A673 (cell line): ENCODE measurements at regions not wholly inside any gene's neighbourhood (a gene's known extent, or its start where the extent isn't known, plus 50 kb on each side); places are given as distances from the start of the nearest gene placed in this dataset.
"Not testable (repeated sequence)": the region's sequence is repeated elsewhere in the genome, so short reads cannot be mapped to it uniquely, and the experiment has no call there.

Source experiments
- BruUV-seq: library from RNA; stranded (reverse); fragments of 400-500 nt; replicated peaks from 2 replicates; lab custom pipeline; 2021; lab: Mats Ljungman, UMichigan
- CTCF ChIA-PET: fragments of 300-600 bp; sonication (Branson Sonifier 250); formaldehyde crosslinking; loops from one replicate; lab custom pipeline; 2022; ENCODE audit warnings: antibody characterized with exemption; lab: Charles Lee
- POLR2A ChIA-PET: fragments of 300-600 bp; sonication (Branson Sonifier 250); formaldehyde crosslinking; loops from one replicate; lab custom pipeline; 2022; ENCODE audit warnings: antibody characterized with exemption; ENCODE audit not compliant: low non-redundant PET; lab: Charles Lee
- DNase-seq: peaks from one replicate; pipeline ENCODE4 v3.0.0-alpha.2; 2015; ENCODE audit warnings: low spot score
- H3K27ac ChIP-seq: fragments of 200-600 bp; sonication (generic); 2 replicates; pipeline ENCODE4 v1.5.1; 2016; ENCODE audit warnings: mixed run types, low read depth, mild to moderate bottlenecking, mixed read lengths, antibody characterized with exemption, low read length; ENCODE audit not compliant: poor library complexity, severe bottlenecking
- H3K27me3 ChIP-seq: fragments of 200-600 bp; sonication (generic); replicated peaks from 2 replicates; pipeline ENCODE4 v1.6.1; 2017; ENCODE audit warnings: mixed run types, low read depth, mild to moderate bottlenecking, mixed read lengths, antibody characterized with exemption, low read length; ENCODE audit not compliant: insufficient read depth, poor library complexity
- H3K36me3 ChIP-seq: fragments of 200-600 bp; sonication (generic); 2 replicates; pipeline ENCODE4 v1.6.1; 2016; ENCODE audit warnings: mixed run types, mild to moderate bottlenecking, mixed read lengths, antibody characterized with exemption, low read length; ENCODE audit not compliant: insufficient read depth, poor library complexity, severe bottlenecking
- H3K4me1 ChIP-seq: fragments of 200-600 bp; sonication (generic); 2 replicates; pipeline ENCODE4 v1.6.1; 2017; ENCODE audit warnings: mixed run types, mild to moderate bottlenecking, mixed read lengths, antibody characterized with exemption, low read length; ENCODE audit not compliant: insufficient read depth, poor library complexity, severe bottlenecking
- H3K4me3 ChIP-seq: fragments of 200-600 bp; sonication (generic); 2 replicates; pipeline ENCODE4 v1.5.1; 2016; ENCODE audit warnings: low read depth, mixed run types, mild to moderate bottlenecking, mixed read lengths, low read length; ENCODE audit not compliant: poor library complexity, severe bottlenecking
- H3K9me3 ChIP-seq: fragments of 200-600 bp; sonication (generic); 2 replicates; pipeline ENCODE4 v1.6.1; 2016; ENCODE audit warnings: mixed run types, low read depth, mild to moderate bottlenecking, mixed read lengths, antibody characterized with exemption, low read length; ENCODE audit not compliant: poor library complexity, severe bottlenecking
- CTCF ChIP-seq: fragments of 300-800, 200-600 bp; sonication (generic); conservative IDR thresholded peaks from 2 replicates; pipeline ENCODE4 v1.5.1; 2017; ENCODE audit warnings: low read depth, mild to moderate bottlenecking, antibody characterized with exemption, low read length, moderate library complexity, mixed read lengths
- EZH2 ChIP-seq: fragments of 200-600 bp; sonication (generic); IDR thresholded peaks from 2 replicates; pipeline ENCODE4 v1.6.1; 2017; ENCODE audit warnings: borderline replicate concordance, low read depth, mild to moderate bottlenecking, mixed read lengths, antibody characterized with exemption, low read length; ENCODE audit not compliant: poor library complexity, severe bottlenecking
- intact Hi-C: fragments of 100-400 bp; cut with micrococcal nuclease; formaldehyde crosslinking; loops from one replicate; pipeline ENCODE4 v1.10.0; 2022; ENCODE audit not compliant: unreplicated experiment

DNA sequence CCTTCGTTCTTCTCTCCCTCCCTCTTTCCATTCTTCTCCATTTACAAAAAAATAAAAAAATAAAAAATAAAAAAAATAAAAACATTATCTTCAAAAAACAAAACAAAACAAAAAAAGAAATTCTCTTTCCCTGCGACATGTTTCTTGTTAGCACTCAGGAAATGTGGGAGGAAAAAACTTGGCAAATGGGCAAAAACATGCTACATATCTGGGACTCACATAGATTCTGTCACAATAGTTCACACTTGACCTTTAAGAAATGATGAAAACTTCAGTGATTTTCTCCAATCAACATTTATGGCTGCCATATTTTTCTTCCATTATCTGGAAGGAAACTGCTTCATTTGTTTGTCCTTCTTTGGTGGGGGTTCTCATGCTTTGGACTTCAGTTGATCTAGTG lies 109.3 kb downstream of the PRKAB2 start:
- no peak overlapping the region for H3K4me3 ChIP-seq
- H3K36me3 ChIP-seq: no peaks in the 10 kb centered on the region
- intact Hi-C loops: no loop called here
- no peaks in the 10 kb centered on the region for H3K9me3 ChIP-seq
- ChIA-PET POLR2A (no interaction called here), CTCF (interaction anchor here (0.7 kb wide), 1 partner anchor 115 kb away, joined by 6 read pairs; no protein-coding TSS in a partner anchor)
- BruUV-seq: no TSS peak
- no peak overlapping the region for H3K27ac ChIP-seq
- no peak for DNase-seq
- no peaks in the 10 kb centered on the region for H3K4me1 ChIP-seq
- TF ChIP-seq EZH2 (no peak), CTCF (no peak)
- H3K27me3 ChIP-seq: no peaks in the 10 kb centered on the region

GRCh38 chr1:147061880-147062279 lies 110.4 kb downstream of the PRKAB2 start:
- H3K27me3 ChIP-seq, BruUV-seq, POLR2A ChIA-PET, H3K9me3 ChIP-seq, H3K27ac ChIP-seq, H3K4me3 ChIP-seq, CTCF ChIA-PET, intact Hi-C loops, DNase-seq, H3K4me1 ChIP-seq, H3K36me3 ChIP-seq: not testable (repeated sequence)

GRCh38 chr1:147053269-147053668 lies 115.1 kb downstream of the NBPF12 start:
- Histone ChIP-seq H3K27ac (no peak overlapping the region), H3K36me3 (no peaks in the 10 kb centered on the region), H3K4me3 (no peak overlapping the region), H3K9me3 (no peaks in the 10 kb centered on the region), H3K27me3 (no peaks in the 10 kb centered on the region), H3K4me1 (no peaks in the 10 kb centered on the region)
- CTCF ChIA-PET: no interaction called here
- POLR2A ChIA-PET: no interaction called here
- intact Hi-C loops: no loop called here
- DNase-seq: no peak
- TF ChIP-seq CTCF: no peak
- no peak for TF ChIP-seq EZH2
- BruUV-seq: no TSS peak

DNA sequence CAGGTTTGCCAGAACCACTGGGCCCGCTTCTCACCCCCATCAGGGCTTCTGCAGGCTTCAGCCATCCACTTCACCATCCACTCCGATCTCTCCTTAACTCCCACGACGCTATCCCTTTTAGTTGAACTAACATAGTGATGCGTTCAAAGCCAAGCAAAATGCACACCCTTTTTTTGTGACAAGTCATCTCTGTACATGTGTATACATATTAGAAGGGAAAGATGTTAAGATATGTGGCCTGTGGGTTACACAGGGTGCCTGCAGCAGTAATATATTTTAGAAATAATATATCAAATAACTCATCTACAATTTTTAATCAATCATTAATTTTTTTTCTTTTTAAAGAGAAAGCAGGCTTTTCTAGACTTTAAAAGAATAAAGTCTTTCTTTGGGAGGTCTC lies 114.6 kb downstream of the NBPF12 start:
- TF ChIP-seq EZH2: no peak
- no peak for TF ChIP-seq CTCF
- H3K27me3 ChIP-seq: no peaks in the 10 kb centered on the region
- DNase-seq: no peak
- no peak overlapping the region for H3K4me3 ChIP-seq
- H3K9me3 ChIP-seq: no peaks in the 10 kb centered on the region
- no TSS peak for BruUV-seq
- intact Hi-C loops: no loop called here
- ChIA-PET CTCF (no interaction called here), POLR2A (no interaction called here)
- no peaks in the 10 kb centered on the region for H3K4me1 ChIP-seq
- no peak overlapping the region for H3K27ac ChIP-seq
- no peaks in the 10 kb centered on the region for H3K36me3 ChIP-seq
